CD4-positive, alpha-beta T cell treated with Interleukin-10 for 1 hour (primary cell): ENCODE measurements at regions not wholly inside any gene's neighbourhood (a gene's known extent, or its start where the extent isn't known, plus 50 kb on each side); places are given as distances from the start of the nearest gene placed in this dataset.

Experiments
- DNase-seq: peaks from one replicate; pipeline ENCODE4 v3.0.0-alpha.2; 2020

DNA sequence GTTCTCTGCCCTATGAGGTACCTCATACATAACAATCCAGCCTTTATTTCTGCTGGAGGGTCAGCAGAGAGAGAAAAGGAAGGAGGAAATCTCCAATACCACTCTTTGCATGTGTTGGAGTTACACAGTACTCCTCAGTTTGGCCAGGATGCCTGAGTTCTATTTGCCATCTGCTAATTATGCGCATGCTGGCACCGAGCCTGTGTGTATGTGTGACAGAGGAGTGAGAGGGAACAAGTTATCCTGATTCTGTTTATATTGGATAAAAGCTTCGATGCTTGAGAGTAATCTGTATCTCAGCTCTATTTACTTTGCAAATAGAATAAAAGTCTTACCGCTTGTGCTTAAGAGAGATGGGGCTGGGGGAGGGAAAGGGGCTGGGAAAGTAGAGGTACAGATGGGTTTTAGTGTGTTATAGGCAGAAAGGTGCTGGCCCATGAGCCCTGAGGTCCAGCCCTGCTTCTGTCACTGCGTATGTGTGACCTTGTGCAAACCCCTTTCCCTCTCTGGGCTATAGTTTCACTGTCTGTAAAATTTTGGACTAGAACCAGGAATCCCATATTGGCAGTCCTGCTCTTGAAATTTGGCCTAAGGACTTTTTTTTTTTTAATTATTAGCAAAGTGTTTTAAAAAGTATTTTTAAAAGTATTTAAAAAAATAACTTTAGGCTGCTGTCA is 54.5 kb upstream of the PLXNA2 start:
- no peak for DNase-seq

GRCh38 chr1:208300084-208300770 is 56.0 kb upstream of the PLXNA2 start:
- no peak for DNase-seq

- no peak for DNase-seq
Observed at GRCh38 chr1:208302699-208303238, 58.6 kb upstream of the PLXNA2 start.

DNA sequence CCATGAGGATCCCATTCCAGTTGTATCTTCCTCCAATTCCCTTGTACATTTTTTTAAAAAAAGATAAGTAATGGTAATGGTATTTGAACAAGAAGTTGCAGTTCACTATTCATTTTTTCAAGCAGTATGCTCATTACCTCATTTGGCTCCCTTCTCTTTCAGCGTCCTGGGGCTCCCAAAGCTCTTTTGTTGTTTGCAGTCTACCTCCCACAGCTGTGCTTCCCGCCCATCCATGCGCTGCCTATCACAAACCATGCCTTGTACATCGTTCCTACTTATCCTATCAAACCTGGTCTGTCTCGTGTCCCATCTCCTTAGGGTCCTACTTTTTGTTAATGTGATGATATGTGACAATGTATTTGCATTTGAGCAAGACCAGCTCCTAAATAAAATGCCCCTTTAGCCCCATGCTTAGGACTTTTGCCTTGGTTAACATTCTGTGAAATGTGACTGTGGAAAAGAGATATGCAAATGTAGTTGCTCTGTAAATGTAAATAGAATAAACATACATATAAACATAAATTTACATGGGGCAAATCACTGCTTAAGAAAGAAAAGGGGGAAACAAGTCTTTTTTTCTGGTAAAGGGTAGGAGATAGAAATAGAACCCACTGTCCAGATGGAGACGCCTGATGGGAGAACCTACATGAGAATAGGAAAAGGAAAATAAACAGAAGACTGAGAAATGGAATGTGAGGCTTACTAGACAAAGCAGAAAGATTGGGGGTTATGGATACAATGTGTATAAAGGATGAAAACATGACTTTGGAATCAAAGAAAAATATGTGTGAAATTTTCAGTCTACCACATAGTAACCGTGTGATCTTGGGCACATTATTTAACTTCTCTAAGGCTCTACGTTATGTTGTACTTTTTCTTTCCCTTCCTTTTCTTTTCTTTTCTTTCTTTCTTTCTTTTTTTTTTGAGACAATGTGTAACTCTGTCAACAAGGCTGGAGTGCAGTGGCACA is 59.8 kb upstream of the PLXNA2 start:
- no peak for DNase-seq

GRCh38 chr1:208308221-208308620 is 64.0 kb upstream of the PLXNA2 start:
- no peak for DNase-seq

DNA sequence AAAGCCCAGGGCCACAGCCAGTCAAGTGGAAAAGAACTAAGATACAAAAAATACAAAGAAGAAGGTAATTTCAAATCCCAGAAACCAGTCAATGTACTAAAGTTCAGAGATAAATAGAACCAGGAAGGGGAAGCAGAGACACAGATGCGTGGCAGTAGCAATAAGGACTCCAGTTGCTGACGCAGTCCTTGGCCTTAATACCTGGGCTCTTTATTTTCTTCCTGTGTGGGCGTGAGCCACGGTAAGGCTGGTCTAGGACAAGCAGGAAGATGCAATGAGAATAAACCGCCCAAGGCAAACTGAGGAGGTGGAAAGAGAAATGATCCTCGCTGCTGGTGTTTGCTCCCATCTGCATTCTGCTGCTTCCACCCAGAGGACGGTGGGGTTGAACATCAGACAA is 65.6 kb upstream of the PLXNA2 start:
- DNase-seq = no peak

DNA sequence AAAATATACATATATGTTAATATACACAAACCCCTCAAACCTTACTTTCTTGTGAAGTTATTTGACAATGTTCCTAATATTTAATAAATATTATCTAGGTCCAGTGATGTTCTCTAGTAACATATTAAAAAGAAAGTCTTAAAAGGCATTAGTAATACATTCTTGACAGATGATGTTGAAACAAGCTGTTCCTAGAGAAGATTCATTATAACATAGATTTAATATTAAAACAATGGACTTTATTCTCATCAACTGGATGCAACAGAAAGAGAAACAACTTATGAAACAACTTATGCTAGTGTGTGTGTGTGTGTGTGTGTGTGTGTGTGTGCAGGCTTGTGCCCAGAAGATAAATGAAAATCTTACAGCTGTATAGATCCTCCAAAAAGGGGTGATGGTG is 68.5 kb upstream of the PLXNA2 start:
- DNase-seq = no peak

DNA sequence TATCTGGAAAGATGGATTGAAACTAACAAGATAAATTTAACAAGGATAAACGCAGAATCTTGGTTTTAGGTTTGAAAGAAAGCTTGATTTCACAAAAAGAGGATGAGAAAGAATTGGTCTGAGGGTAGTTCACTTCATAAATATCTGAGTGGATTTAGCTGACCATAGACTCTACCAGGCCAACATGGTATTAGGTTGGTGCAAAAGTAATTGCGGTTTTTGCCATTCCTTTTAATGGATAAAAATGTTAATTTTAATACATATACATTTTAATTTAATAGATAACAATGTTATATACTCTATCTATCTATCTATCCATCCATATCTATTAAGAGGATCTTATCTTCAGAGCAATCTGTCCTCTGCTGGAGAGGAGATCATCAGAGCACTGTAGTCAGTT is 70.2 kb upstream of the PLXNA2 start:
- DNase-seq = no peak

- DNase-seq = no peak
Observed at GRCh38 chr1:208318150-208318734, 74.1 kb upstream of the PLXNA2 start.

DNA sequence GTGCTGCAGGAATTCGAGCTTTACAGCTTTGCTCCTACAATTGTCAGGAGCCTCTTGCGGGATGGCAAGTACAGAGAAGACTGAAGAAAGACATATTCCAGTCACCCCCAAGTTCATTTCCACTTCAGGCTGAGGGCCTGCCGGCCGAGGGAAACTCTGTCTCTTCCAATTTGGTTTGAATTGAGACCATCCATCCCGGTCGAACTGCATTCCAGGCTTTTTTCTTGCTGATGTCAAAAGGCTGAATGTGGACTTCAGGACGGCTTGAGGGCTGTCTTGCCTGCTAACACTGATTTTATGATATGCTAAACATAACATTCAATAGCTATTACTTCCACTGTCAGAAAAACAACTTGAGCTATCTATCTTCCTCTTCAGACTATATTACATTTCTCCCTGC is 79.8 kb upstream of the PLXNA2 start:
- DNase-seq = no peak

DNA sequence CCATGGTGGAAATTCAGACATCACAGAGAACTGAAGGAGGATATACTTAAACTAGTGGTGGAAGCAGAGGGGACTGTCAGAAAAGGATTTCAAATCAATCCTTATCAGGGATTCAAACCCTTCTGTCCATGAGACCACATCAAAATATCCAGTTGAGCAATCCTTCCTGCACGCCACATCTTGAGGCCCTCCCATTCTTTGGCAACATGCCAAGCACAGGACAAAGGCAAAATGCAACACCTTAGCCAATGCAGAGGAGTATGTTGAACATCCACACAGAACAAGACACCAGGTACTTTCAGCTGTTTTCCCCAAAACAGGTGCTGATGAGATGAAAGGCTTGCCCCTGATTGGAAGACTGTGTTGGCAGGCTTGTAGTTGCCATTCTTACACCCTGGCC is 81.8 kb upstream of the PLXNA2 start:
- no peak for DNase-seq

- no peak for DNase-seq
Observed at GRCh38 chr1:208329300-208329699, 85.1 kb upstream of the PLXNA2 start.

GRCh38 chr1:208332036-208332773 is 88.0 kb upstream of the PLXNA2 start:
- no peak for DNase-seq

DNA sequence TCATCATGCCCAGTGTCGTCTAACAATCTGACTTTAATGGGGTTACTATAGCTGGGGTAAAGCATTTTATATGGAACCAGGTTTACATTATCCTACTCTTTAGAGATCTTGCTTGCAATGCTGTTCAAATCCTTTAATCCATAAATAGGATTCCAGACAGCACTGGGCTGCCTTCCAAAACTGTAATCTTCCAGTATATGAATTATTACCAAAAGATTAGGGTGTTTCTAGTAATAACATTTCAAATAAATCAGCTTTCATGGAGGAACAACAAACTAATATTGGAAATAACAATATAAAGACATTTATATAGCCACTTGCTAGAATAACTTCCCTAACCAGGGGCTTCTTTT is 88.6 kb upstream of the PLXNA2 start:
- no peak for DNase-seq

- DNase-seq = no peak
Observed at GRCh38 chr1:208333676-208334075, 89.5 kb upstream of the PLXNA2 start.

- no peak for DNase-seq
Observed at GRCh38 chr1:208335371-208336136, 91.4 kb upstream of the PLXNA2 start.

- DNase-seq = no peak
Observed at GRCh38 chr1:208336137-208336518, 91.9 kb upstream of the PLXNA2 start.

DNA sequence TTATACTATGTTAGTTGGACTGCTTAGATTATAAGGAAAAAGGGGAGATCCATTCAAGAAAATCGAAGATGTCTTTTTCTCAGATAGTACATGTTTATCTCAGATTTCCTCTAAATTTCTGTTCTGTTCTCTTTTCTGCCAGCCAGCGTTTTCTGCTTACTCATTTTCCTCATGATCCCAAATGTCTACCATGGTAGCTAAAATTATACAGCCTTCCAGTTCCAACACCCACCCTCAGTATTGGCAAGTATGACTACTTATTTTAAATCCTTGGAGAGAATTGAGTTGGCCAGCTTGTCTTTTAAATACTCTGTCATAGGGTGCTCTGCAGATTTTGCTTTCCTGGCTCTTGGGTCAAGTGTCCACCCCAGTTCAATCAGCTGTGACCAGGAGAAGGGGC is 95.7 kb upstream of the PLXNA2 start:
- DNase-seq = no peak

DNA sequence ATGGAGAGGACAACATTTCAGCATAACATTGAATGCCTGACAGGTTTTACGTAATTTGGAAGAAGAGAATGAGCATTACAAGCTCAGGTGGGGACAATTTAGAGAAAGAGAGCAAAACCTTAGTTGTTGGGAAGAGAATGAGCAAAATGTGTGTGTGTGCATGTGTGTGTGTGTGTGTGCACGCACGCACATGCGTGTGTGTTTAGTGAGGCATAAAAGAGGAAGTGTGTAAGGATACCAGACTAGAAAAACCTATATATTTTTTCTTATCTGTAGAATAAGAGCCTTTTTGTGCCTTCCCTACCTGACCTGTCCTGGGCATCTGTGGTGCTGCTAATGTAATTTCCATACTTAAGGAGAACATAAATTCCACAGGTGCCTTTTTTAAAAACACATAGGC is 99.0 kb upstream of the PLXNA2 start:
- no peak for DNase-seq

- no peak for DNase-seq
Observed at GRCh38 chr1:208344202-208344857, 100.1 kb upstream of the PLXNA2 start.

GRCh38 chr1:208347191-208347590 is 103.0 kb upstream of the PLXNA2 start:
- DNase-seq = no peak
